Nephron progenitor cell (in vitro differentiated cells): ENCODE measurements at regions not wholly inside any gene's neighbourhood (a gene's known extent, or its start where the extent isn't known, plus 50 kb on each side); places are given as distances from the start of the nearest gene placed in this dataset.

Experiments
- DNase-seq: peaks from one replicate; pipeline ENCODE4 v3.0.0; 2021
- H3K27ac Mint-ChIP-seq: 2 replicates; pipeline ENCODE4 v1.8.0; 2021; ENCODE audit warnings: mild to moderate bottlenecking, moderate library complexity, mixed read lengths
- H3K27me3 Mint-ChIP-seq: 2 replicates; pipeline ENCODE4 v1.8.0; 2021; ENCODE audit warnings: mild to moderate bottlenecking, low read depth, mixed read lengths; ENCODE audit not compliant: poor library complexity
- H3K36me3 Mint-ChIP-seq: 2 replicates; pipeline ENCODE4 v1.8.0; 2021; ENCODE audit warnings: low read depth, mixed read lengths
- H3K4me1 Mint-ChIP-seq: 2 replicates; pipeline ENCODE4 v1.8.0; 2021; ENCODE audit warnings: mixed read lengths
- H3K4me3 Mint-ChIP-seq: 2 replicates; pipeline ENCODE4 v1.8.0; 2021; ENCODE audit warnings: mild to moderate bottlenecking, moderate library complexity, mixed read lengths
- H3K9me3 Mint-ChIP-seq: 2 replicates; pipeline ENCODE4 v1.8.0; 2021; ENCODE audit warnings: mild to moderate bottlenecking, moderate library complexity, mixed read lengths
- CTCF ChIP-seq: fragments of 200-600 bp; sonication (generic); IDR thresholded peaks from 2 replicates; pipeline ENCODE4 v1.5.0; 2021; ENCODE audit warnings: antibody characterized with exemption

- DNase-seq: no peak
- TF ChIP-seq CTCF: no peak
- Mint-ChIP-seq H3K36me3 (no peaks in the 10 kb centered on the region), H3K9me3 (peaks cover 30% of the 10 kb centered on the region), H3K4me3 (no peak overlapping the region), H3K27me3 (peaks cover 13% of the 10 kb centered on the region), H3K27ac (no peak overlapping the region), H3K4me1 (no peaks in the 10 kb centered on the region)
Measured at GRCh38 chr11:71076525-71077304, 175.7 kb downstream of the SHANK2 start.

- no peak overlapping the region for H3K4me3 Mint-ChIP-seq
- peaks cover 14% of the 10 kb centered on the region for H3K27me3 Mint-ChIP-seq
- DNase-seq: no peak
- no peak overlapping the region for H3K27ac Mint-ChIP-seq
- peaks cover 30% of the 10 kb centered on the region for H3K9me3 Mint-ChIP-seq
- no peak for TF ChIP-seq CTCF
- no peaks in the 10 kb centered on the region for H3K4me1 Mint-ChIP-seq
- no peaks in the 10 kb centered on the region for H3K36me3 Mint-ChIP-seq
Measured at GRCh38 chr11:71075871-71076420, 176.4 kb downstream of the SHANK2 start.

- no peaks in the 10 kb centered on the region for H3K36me3 Mint-ChIP-seq
- H3K9me3 Mint-ChIP-seq: peaks cover 30% of the 10 kb centered on the region
- no peak overlapping the region for H3K27ac Mint-ChIP-seq
- DNase-seq: no peak
- no peak for TF ChIP-seq CTCF
- H3K4me3 Mint-ChIP-seq: no peak overlapping the region
- H3K27me3 Mint-ChIP-seq: peaks cover 14% of the 10 kb centered on the region
- H3K4me1 Mint-ChIP-seq: no peaks in the 10 kb centered on the region
Measured at GRCh38 chr11:71075116-71075720, 177.2 kb downstream of the SHANK2 start.

- Mint-ChIP-seq H3K36me3 (no peaks in the 10 kb centered on the region), H3K27me3 (peaks cover 11% of the 10 kb centered on the region), H3K9me3 (peaks cover 10% of the 10 kb centered on the region), H3K4me1 (no peaks in the 10 kb centered on the region), H3K4me3 (no peak overlapping the region), H3K27ac (no peak overlapping the region)
- no peak for TF ChIP-seq CTCF
- DNase-seq: no peak
Measured at GRCh38 chr11:71071736-71072509, 180.5 kb downstream of the SHANK2 start.

- H3K4me3 Mint-ChIP-seq: no peak overlapping the region
- TF ChIP-seq CTCF: no peak
- no peaks in the 10 kb centered on the region for H3K9me3 Mint-ChIP-seq
- H3K27me3 Mint-ChIP-seq: peaks cover 7% of the 10 kb centered on the region
- no peaks in the 10 kb centered on the region for H3K36me3 Mint-ChIP-seq
- H3K27ac Mint-ChIP-seq: no peak overlapping the region
- H3K4me1 Mint-ChIP-seq: no peaks in the 10 kb centered on the region
- DNase-seq: no peak
Measured at GRCh38 chr11:71070490-71071453, 181.6 kb downstream of the SHANK2 start.
